ENCODE measurements at regions not wholly inside any gene's neighbourhood (a gene's known extent, or its start where the extent isn't known, plus 50 kb on each side); places are given as distances from the start of the nearest gene placed in this dataset.

GRCh38 chr10:128926711-128927110, 540.3 kb upstream of the MGMT start:
- DNase-seq: no peak

GRCh38 chr10:128927497-128928161, 539.4 kb upstream of the MGMT start:
- DNase-seq: no peak

GRCh38 chr10:128928231-128928836, 538.7 kb upstream of the MGMT start:
- DNase-seq: no peak

GRCh38 chr10:128929131-128929530, 537.9 kb upstream of the MGMT start:
- DNase-seq: no peak

GRCh38 chr10:128929767-128930166, 537.3 kb upstream of the MGMT start:
- DNase-seq: no peak

- DNase-seq: no peak
These were observed 536.5 kb upstream of the MGMT start for GRCh38 chr10:128930515-128930914.

GRCh38 chr10:128932071-128932820, 534.8 kb upstream of the MGMT start:
- DNase-seq: no peak

- DNase-seq: no peak
These were observed 532.5 kb upstream of the MGMT start for GRCh38 chr10:128934492-128934891.

- no peak for DNase-seq
These were observed 530.6 kb upstream of the MGMT start for GRCh38 chr10:128936392-128936791.

- no peak for DNase-seq
These were observed 528.5 kb upstream of the MGMT start for GRCh38 chr10:128938558-128938957.

- no peak for DNase-seq
These were observed 527.0 kb upstream of the MGMT start for GRCh38 chr10:128940081-128940480.

GRCh38 chr10:128943111-128943510, 523.9 kb upstream of the MGMT start:
- DNase-seq: no peak

GRCh38 chr10:128945398-128945797, 521.6 kb upstream of the MGMT start:
- no peak for DNase-seq

GRCh38 chr10:128950159-128950915, 516.7 kb upstream of the MGMT start:
- DNase-seq: no peak

- no peak for DNase-seq
These were observed 516.1 kb upstream of the MGMT start for GRCh38 chr10:128950916-128951275.

GRCh38 chr10:128952856-128953255, 514.2 kb upstream of the MGMT start:
- DNase-seq: no peak

- DNase-seq: no peak
These were observed 510.9 kb upstream of the MGMT start for GRCh38 chr10:128956149-128956548.

GRCh38 chr10:128957221-128957620, 509.8 kb upstream of the MGMT start:
- DNase-seq: no peak

GRCh38 chr10:128958834-128959690, 508.0 kb upstream of the MGMT start:
- DNase-seq: no peak

GRCh38 chr10:128959746-128960145, 507.3 kb upstream of the MGMT start:
- no peak for DNase-seq

- DNase-seq: no peak
These were observed 506.5 kb upstream of the MGMT start for GRCh38 chr10:128960517-128960916.

GRCh38 chr10:128962182-128962581, 504.9 kb upstream of the MGMT start:
- DNase-seq: no peak
